ENCODE measurements at regions not wholly inside any gene's neighbourhood (a gene's known extent, or its start where the extent isn't known, plus 50 kb on each side); places are given as distances from the start of the nearest gene placed in this dataset.
A peak's percentile ranks its signal among the peaks of the same experiment; 100 is the strongest.

DNA sequence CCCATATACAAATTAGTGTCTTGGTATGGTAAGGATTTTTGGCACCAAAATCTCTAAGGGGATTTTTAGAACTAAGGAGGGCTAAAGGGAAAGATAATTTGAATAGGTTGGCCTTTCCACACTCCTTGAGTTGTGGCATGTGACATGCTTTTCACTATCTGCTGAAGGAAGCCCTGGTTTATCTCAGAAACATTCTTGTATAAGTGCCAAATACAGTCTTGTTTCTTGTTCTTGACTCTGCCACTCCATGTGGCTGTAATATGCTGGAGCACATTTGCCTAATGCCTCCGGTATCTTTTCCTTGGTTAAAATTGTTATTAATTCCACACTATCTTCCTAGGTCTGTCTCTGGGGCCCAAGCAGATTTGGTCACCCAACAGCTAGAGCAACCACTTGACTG is 457.0 kb downstream of the USP25 start:
- no peak overlapping the region for H3K4me3 ChIP-seq (ENCODE audit: low read depth, poor library complexity, severe bottlenecking)
- TF ChIP-seq, protein P1, sequence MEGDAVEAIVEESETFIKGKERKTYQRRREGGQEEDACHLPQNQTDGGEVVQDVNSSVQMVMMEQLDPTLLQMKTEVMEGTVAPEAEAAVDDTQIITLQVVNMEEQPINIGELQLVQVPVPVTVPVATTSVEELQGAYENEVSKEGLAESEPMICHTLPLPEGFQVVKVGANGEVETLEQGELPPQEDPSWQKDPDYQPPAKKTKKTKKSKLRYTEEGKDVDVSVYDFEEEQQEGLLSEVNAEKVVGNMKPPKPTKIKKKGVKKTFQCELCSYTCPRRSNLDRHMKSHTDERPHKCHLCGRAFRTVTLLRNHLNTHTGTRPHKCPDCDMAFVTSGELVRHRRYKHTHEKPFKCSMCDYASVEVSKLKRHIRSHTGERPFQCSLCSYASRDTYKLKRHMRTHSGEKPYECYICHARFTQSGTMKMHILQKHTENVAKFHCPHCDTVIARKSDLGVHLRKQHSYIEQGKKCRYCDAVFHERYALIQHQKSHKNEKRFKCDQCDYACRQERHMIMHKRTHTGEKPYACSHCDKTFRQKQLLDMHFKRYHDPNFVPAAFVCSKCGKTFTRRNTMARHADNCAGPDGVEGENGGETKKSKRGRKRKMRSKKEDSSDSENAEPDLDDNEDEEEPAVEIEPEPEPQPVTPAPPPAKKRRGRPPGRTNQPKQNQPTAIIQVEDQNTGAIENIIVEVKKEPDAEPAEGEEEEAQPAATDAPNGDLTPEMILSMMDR (IDR thresholded peaks at IDR 0.05) = no peak
- TF ChIP-seq POLR2A (IDR thresholded peaks at IDR 0.05) = no peak
- intact Hi-C loops (cut with DNase I; ENCODE audit: low total_unique reads) = no loop called here
- DNase-seq (ENCODE audit: low spot score in 2 of 2) = no peak
- WGBS, 2 donors = 75 to 91% methylated on average over 1 of the region's 1 CpG

DNA sequence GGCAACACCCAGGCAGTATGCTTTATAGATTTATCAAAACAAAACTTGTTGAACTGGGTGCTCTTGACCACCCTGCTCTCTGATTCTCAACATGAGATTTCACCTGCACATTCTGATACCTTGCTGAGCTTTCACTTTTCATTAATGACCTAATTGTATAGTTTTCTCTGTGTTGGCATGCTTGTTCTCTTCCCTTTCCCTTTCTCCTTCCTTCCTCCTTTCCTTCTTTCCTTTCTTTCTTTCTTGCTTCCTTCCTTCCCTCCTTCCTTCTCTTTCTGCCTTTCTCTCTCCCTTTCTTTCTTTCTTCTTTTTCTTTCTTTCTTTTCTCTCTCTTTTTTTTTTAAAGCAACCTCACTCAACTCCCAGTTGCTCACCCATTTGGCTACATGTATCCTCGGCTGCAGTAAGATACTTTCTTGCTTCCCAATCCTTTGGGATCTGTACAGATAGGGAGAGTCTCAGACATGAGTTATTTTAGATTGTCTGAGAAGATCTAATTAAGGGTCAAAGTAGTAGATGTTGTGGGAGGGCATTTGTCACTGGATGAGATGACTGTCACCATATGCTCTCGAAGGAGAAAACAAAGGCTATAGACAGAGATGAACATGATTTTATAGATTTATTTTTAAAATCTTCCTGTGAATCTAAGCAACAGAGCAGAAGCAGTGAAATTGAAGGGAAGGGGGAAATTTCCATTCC is 458.0 kb downstream of the USP25 start:
- no peak for DNase-seq (ENCODE audit: low spot score in 2 of 2)
- no peak overlapping the region for H3K4me3 ChIP-seq (ENCODE audit: low read depth, poor library complexity, severe bottlenecking)
- WGBS, 2 donors = 87 to 88% methylated on average over 2 of the region's 2 CpGs
- intact Hi-C loops (cut with DNase I; ENCODE audit: low total_unique reads) = no loop called here
- TF ChIP-seq POLR2A (IDR thresholded peaks at IDR 0.05) = no peak
- TF ChIP-seq, protein P1 (IDR thresholded peaks at IDR 0.05) = no peak

DNA sequence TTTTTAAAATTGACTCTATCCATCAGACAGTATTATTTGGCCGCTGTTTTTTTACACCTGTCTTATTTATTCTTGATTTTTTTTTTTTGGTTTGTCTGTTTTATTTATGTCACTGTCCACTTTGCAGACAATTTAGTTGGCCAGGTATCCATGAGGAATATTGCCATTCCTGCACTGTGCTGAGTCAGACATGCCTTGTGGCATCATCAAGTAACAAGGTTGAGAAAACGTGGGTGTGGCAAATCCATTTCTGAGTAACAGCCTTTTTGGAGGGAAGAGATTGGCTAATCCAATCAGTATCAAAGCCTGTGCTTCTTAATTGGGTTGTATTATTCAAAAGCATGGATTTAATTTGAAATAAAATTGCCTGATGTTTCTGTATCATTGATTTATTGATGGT is 463.1 kb downstream of the USP25 start:
- intact Hi-C loops (cut with DNase I; ENCODE audit: low total_unique reads) = no loop called here
- DNase-seq (ENCODE audit: low spot score in 2 of 2) = peak in 1 of 2 donors; percentile 44
- no peak for TF ChIP-seq POLR2A (IDR thresholded peaks at IDR 0.05)
- TF ChIP-seq, protein P1 (IDR thresholded peaks at IDR 0.05) = no peak
- 65 to 77% methylated on average over 2 of the region's 2 CpGs for WGBS, 2 donors
- H3K4me3 ChIP-seq (ENCODE audit: low read depth, poor library complexity, severe bottlenecking) = no peak overlapping the region

DNA sequence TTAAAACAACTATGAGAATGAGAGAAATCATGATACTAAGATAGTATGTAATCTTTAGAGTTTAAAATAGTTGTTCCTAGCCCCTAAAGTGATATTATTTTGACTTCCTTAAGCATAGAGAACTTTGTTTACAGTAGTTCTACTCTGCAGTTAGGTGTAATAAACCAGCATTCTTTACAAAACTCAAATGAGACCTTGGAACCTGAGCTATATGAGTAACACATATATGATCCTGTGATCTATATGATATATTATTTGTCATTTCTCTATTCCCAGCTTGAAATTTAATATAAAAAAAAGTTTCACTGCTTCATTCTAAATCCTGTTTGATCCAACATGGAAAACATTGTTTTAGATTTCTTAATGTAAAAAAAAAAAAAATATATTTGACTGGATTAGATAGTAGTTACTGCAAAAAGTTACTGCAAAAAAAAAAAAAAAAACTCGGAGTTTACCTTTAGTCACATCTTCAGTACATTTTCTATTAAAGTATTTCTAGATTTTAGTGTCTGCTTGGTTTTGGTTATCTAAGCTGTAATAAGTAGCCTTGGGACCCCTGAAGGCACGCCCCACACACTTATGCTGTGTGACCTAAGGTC is 463.8 kb downstream of the USP25 start:
- TF ChIP-seq POLR2A (IDR thresholded peaks at IDR 0.05) = no peak
- TF ChIP-seq, protein P1 (IDR thresholded peaks at IDR 0.05) = no peak
- DNase-seq (ENCODE audit: low spot score in 2 of 2) = no peak
- intact Hi-C loops (cut with DNase I; ENCODE audit: low total_unique reads) = no loop called here
- 28 to 30% methylated on average over 2 of the region's 2 CpGs for WGBS, 2 donors
- H3K4me3 ChIP-seq (ENCODE audit: low read depth, poor library complexity, severe bottlenecking) = no peak overlapping the region

DNA sequence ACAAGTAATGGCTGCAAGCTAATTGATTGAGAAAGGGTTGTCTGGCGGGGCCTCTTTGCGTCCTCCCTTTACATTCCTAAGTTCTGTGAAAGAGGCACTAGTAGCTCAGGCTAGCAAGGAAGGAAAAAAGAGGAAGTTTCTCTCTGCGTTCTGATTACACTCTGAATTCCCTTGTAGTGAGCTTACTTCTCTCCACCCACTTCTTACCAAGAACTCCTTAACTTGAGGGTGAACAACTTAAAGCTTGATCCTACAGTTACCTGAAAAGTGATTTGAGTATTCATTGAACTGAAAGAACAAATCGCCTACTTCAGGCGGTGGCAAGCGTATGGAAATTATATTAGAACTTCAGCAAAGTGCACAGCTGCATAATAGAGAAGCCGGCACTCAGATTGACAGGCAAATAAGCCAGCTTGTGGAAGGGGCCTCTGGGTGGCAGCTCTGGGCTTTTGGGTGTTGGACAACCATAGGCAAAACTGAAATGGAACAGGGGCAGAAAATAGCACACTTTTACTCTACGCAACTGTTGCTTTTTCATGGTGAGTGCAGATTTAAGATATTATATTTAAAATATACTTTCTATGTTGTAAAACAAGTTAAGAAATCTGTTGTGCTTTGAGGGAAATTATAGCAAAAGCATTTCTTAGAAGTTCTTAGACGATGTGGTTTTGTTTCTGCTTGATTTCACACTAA is 464.5 kb downstream of the USP25 start:
- H3K4me3 ChIP-seq (ENCODE audit: low read depth, poor library complexity, severe bottlenecking) = no peak overlapping the region
- WGBS, 2 donors = 22 to 23% methylated on average over 9 of the region's 9 CpGs
- intact Hi-C loops (cut with DNase I; ENCODE audit: low total_unique reads) = no loop called here
- peak in 1 of 2 donors; percentile 47 for DNase-seq (ENCODE audit: low spot score in 2 of 2)
- TF ChIP-seq, protein P1 (IDR thresholded peaks at IDR 0.05) = no peak
- TF ChIP-seq POLR2A (IDR thresholded peaks at IDR 0.05) = no peak
